HepG2 (cell line): ENCODE measurements at regions not wholly inside any gene's neighbourhood (a gene's known extent, or its start where the extent isn't known, plus 50 kb on each side); places are given as distances from the start of the nearest gene placed in this dataset.

Experiments used
- ATAC-seq: fragments of 200-7000 bp; cut with Tn5 transposase; 3 replicates; pipeline ENCODE4 v1.9.1; 2020; ENCODE audit warnings: mild to moderate bottlenecking, moderate library complexity
- BruUV-seq: library from RNA; stranded (reverse); fragments of 400-500 nt; replicated peaks from 2 replicates; lab custom pipeline; 2021; lab: Mats Ljungman, UMichigan
- CTCF ChIA-PET: fragments of 300-600 bp; formaldehyde crosslinking; extraction: SDS; loops from one replicate; lab custom pipeline; 2021; ENCODE audit warnings: low total read pairs, inconsistent platforms, low intra/inter-chr PET ratio; lab: Yijun Ruan, JAX
- POLR2A ChIA-PET: fragments of 350-600 bp; sonication (Branson Sonifier 250); formaldehyde crosslinking; loops from one replicate; lab custom pipeline; 2020; ENCODE audit warnings: antibody characterized with exemption, inconsistent platforms; lab: Yijun Ruan, JAX
- DNase-seq: peaks from one replicate; pipeline ENCODE4 v3.0.0-alpha.2; 2015; ENCODE audit warnings: low spot score
- FAIRE-seq: peaks from 3 replicates; lab custom pipeline; 2011; peaks lifted over from hg19 to GRCh38; lab: Jason Lieb, UNC
- H2AFZ ChIP-seq: one replicate; pipeline ENCODE4 v1.6.1; 2011; ENCODE audit warnings: low read length, inconsistent platforms
- H3K27ac ChIP-seq: fragments of 300-600 bp; 3 replicates; pipeline ENCODE4 v1.8.0; 2011; ENCODE audit warnings: mixed run types, mild to moderate bottlenecking, mixed read lengths, low read length, inconsistent platforms; ENCODE audit not compliant: insufficient read depth; ENCODE audit errors: extremely low read length
- H3K27me3 ChIP-seq, 2 experiments: fragments of 200-600 bp in 1 of 2; 2 replicates in 1 of 2; 3 replicates in 1 of 2; pipeline versions ENCODE4 v1.6.0 to v1.8.0; 2011; ENCODE audit warnings: low read length in 2 of 2, mild to moderate bottlenecking in 2 of 2, moderate library complexity in 2 of 2, inconsistent platforms in 1 of 2; ENCODE audit not compliant: insufficient read depth in 2 of 2, control insufficient read depth in 1 of 2
- H3K36me3 ChIP-seq, 2 experiments: fragments of 200-600 bp in 1 of 2; replicated peaks in 1 of 2; 2 replicates in 1 of 2; 3 replicates in 1 of 2; pipeline versions ENCODE4 v1.5.1 to v1.8.0; 2011; ENCODE audit warnings: low read length in 2 of 2, inconsistent platforms in 1 of 2; ENCODE audit not compliant: insufficient read depth in 2 of 2, control insufficient read depth in 1 of 2
- H3K4me1 ChIP-seq: 2 replicates; pipeline ENCODE4 v1.5.1; 2012; ENCODE audit warnings: low read length, inconsistent platforms; ENCODE audit not compliant: insufficient read depth
- H3K4me2 ChIP-seq: 2 replicates; pipeline ENCODE4 v1.6.0; 2011; ENCODE audit warnings: low read depth, low read length, inconsistent platforms
- H3K4me3 ChIP-seq, 3 experiments: fragments of 200-600 bp in 1 of 3; sonication (generic), shearing (Covaris generic) in 1 of 3; replicated peaks in 1 of 3; 2 replicates each; pipeline ENCODE4 v1.5.1; 2011 to 2016; ENCODE audit warnings: low read length in 3 of 3, inconsistent platforms in 2 of 3, low read depth in 2 of 3, mild to moderate bottlenecking in 2 of 3, control low read depth in 1 of 3, mixed read lengths in 1 of 3; ENCODE audit not compliant: insufficient read depth in 1 of 3
- H3K79me2 ChIP-seq: one replicate; pipeline ENCODE4 v1.6.1; 2011; ENCODE audit warnings: low read length, inconsistent platforms; ENCODE audit not compliant: insufficient read depth
- H3K9ac ChIP-seq: 2 replicates; pipeline ENCODE4 v1.6.0; 2011; ENCODE audit warnings: mild to moderate bottlenecking, low read depth, low read length, inconsistent platforms; ENCODE audit not compliant: insufficient read depth
- H3K9me3 ChIP-seq: 2 replicates; pipeline ENCODE4 v1.5.1; 2012; ENCODE audit warnings: mild to moderate bottlenecking, low read length
- H4K20me1 ChIP-seq: 2 replicates; pipeline ENCODE4 v1.6.0; 2011; ENCODE audit warnings: inconsistent platforms, mild to moderate bottlenecking, low read length, moderate library complexity; ENCODE audit not compliant: insufficient read depth
- FOSL2 ChIP-seq: sonication (generic); formaldehyde crosslinking; IDR thresholded peaks from 2 replicates; pipeline ENCODE4 v1.4.0; 2020; ENCODE audit warnings: missing genetic modification reagents
- GTF2F1 ChIP-seq: fragments of 150-350 bp; IDR thresholded peaks from 2 replicates; pipeline ENCODE4 v1.6.1; 2014; ENCODE audit warnings: low read length
- HOXA9 ChIP-seq: sonication (generic); formaldehyde crosslinking; IDR thresholded peaks from 2 replicates; pipeline ENCODE4 v1.8.1; 2022; ENCODE audit warnings: missing genetic modification reagents, mild to moderate bottlenecking, moderate library complexity, borderline replicate concordance
- HOXD1 ChIP-seq: sonication (generic); formaldehyde crosslinking; IDR thresholded peaks from 2 replicates; pipeline ENCODE4 v1.5.0; 2020; ENCODE audit warnings: missing genetic modification reagents
- KLF6 ChIP-seq: IDR thresholded peaks from 2 replicates; pipeline ENCODE4 v1.8.0; 2016; ENCODE audit warnings: missing biosample characterization, missing genetic modification reagents
- NR3C1 ChIP-seq: sonication (generic); formaldehyde crosslinking; IDR thresholded peaks from 2 replicates; pipeline ENCODE4 v1.4.0; 2020; ENCODE audit warnings: missing genetic modification reagents
- PPARG ChIP-seq: conservative IDR thresholded peaks from 2 replicates; pipeline ENCODE4 v1.6.1; 2016; ENCODE audit warnings: missing biosample characterization, missing genetic modification reagents
- SSRP1 ChIP-seq: IDR thresholded peaks from 2 replicates; pipeline ENCODE4 v1.6.1; 2016; ENCODE audit warnings: control low read depth
- STAG1 ChIP-seq: sonication (generic); formaldehyde crosslinking; IDR thresholded peaks from 2 replicates; pipeline ENCODE4 v1.4.0; 2020; ENCODE audit warnings: missing genetic modification reagents
- TFDP2 ChIP-seq: sonication (generic); formaldehyde crosslinking; IDR thresholded peaks from 2 replicates; pipeline ENCODE4 v1.4.0; 2020; ENCODE audit warnings: missing genetic modification reagents
- USF2 ChIP-seq, 2 experiments: sonication (generic) in 1 of 2; formaldehyde crosslinking in 1 of 2; IDR thresholded peaks; 2 replicates each; pipeline versions ENCODE4 v1.5.1 to v1.6.1; 2011 to 2020; ENCODE audit warnings: borderline replicate concordance in 1 of 2, low read depth in 1 of 2, low read length in 1 of 2, mild to moderate bottlenecking in 1 of 2, missing genetic modification reagents in 1 of 2, moderate library complexity in 1 of 2
- ZBTB10 ChIP-seq: sonication (generic); formaldehyde crosslinking; IDR thresholded peaks from 2 replicates; pipeline ENCODE4 v1.4.0; 2020; ENCODE audit warnings: missing genetic modification reagents, borderline replicate concordance
- ZMAT3 ChIP-seq: sonication (generic); formaldehyde crosslinking; conservative IDR thresholded peaks from 2 replicates; pipeline ENCODE4 v1.7.0; 2021; ENCODE audit warnings: missing genetic modification reagents
- ZNF260 ChIP-seq: sonication (generic); formaldehyde crosslinking; IDR thresholded peaks from 2 replicates; pipeline ENCODE4 v1.4.0; 2020; ENCODE audit warnings: missing genetic modification reagents, low read depth, mild to moderate bottlenecking, borderline replicate concordance
- ZNF282 ChIP-seq: fragments of 450-650 bp; IDR thresholded peaks from 2 replicates; pipeline ENCODE4 v1.6.1; 2018; ENCODE audit not compliant: partially characterized antibody
- ZNF34 ChIP-seq: sonication (generic); formaldehyde crosslinking; IDR thresholded peaks from 2 replicates; pipeline ENCODE4 v1.4.0; 2020; ENCODE audit warnings: mild to moderate bottlenecking, missing genetic modification reagents, borderline replicate concordance
- ZNF572 ChIP-seq: sonication (generic); formaldehyde crosslinking; IDR thresholded peaks from 2 replicates; pipeline ENCODE4 v1.5.1; 2020; ENCODE audit warnings: mild to moderate bottlenecking, missing genetic modification reagents
- ZNF737 ChIP-seq: sonication (generic); formaldehyde crosslinking; IDR thresholded peaks from 2 replicates; pipeline ENCODE4 v1.5.0; 2020; ENCODE audit warnings: missing genetic modification reagents, mild to moderate bottlenecking, borderline replicate concordance
- ZNF740 ChIP-seq: sonication (generic); formaldehyde crosslinking; IDR thresholded peaks from 2 replicates; pipeline ENCODE4 v1.4.0; 2020; ENCODE audit warnings: missing genetic modification reagents
- ZSCAN12 ChIP-seq: sonication (generic); formaldehyde crosslinking; IDR thresholded peaks from 2 replicates; pipeline ENCODE4 v1.9.0; 2021; ENCODE audit warnings: mild to moderate bottlenecking, missing genetic modification reagents
- WGBS: methylation state at CpG from one replicate; pipeline ENCODE4 v1.1.6; 2017; ENCODE audit warnings: low lambda C conversion rate; 5-methylcytosine and 5-hydroxymethylcytosine counted together
- in situ Hi-C: cut with HindIII; loops from 2 replicates; pipeline ENCODE4 v1.10.0; 2017; ENCODE audit warnings: low pct_unique_long_range_greater_than_20kb; ENCODE audit not compliant: extremely low pct_ligation_motif_present
- intact Hi-C: fragments of 100-400 bp; cut with micrococcal nuclease; formaldehyde crosslinking; loops from one replicate; pipeline ENCODE4 v1.10.0; 2022; ENCODE audit not compliant: unreplicated experiment

GRCh38 chr2:237253046-237253702 is 160.8 kb downstream of the COL6A3 start:
- Histone ChIP-seq H3K36me3 (no peaks in the 10 kb centered on the region), H3K4me3 (no peak overlapping the region), H3K79me2 (no peaks in the 10 kb centered on the region), H3K4me1 (no peaks in the 10 kb centered on the region), H3K9me3 (no peaks in the 10 kb centered on the region), H3K27me3 (peaks cover 0 to 13% of the 10 kb centered on the region in 2 experiments; a peak in 2 of 5 replicates), H3K27ac (no peak overlapping the region), H2AFZ (no peak overlapping the region), H4K20me1 (no peaks in the 10 kb centered on the region), H3K9ac (no peak overlapping the region), H3K4me2 (no peak overlapping the region)
- intact Hi-C loops (no loop called here), in situ Hi-C loops (no loop called here)
- no TSS peak for BruUV-seq
- no peak for ATAC-seq
- no peak for DNase-seq
- TF ChIP-seq SSRP1, result no peak
- no peak for TF ChIP-seq ZNF572
- TF ChIP-seq NR3C1 (CRISPR knock-in tag), result no peak
- no peak for TF ChIP-seq ZBTB10
- TF ChIP-seq ZNF34 (CRISPR knock-in tag), result no peak
- TF ChIP-seq KLF6 (CRISPR knock-in tag), result no peak
- TF ChIP-seq USF2 (IDR thresholded peaks at IDR 0.05; ENCODE audit: low read depth, low read length), result no peak
- no peak for TF ChIP-seq USF2 (CRISPR knock-in tag; IDR thresholded peaks at IDR 0.05; ENCODE audit: borderline replicate concordance)
- no peak for TF ChIP-seq PPARG (CRISPR knock-in tag)
- no peak for TF ChIP-seq ZNF260 (CRISPR knock-in tag)
- no peak for TF ChIP-seq GTF2F1
- TF ChIP-seq HOXD1 (CRISPR knock-in tag), result no peak
- TF ChIP-seq ZSCAN12 (CRISPR knock-in tag), result no peak
- TF ChIP-seq ZNF737 (CRISPR knock-in tag), result no peak
- TF ChIP-seq TFDP2 (CRISPR knock-in tag), result no peak
- TF ChIP-seq ZNF740, result no peak
- TF ChIP-seq HOXA9 (CRISPR knock-in tag), result no peak
- no peak for TF ChIP-seq ZNF282
- TF ChIP-seq STAG1 (CRISPR knock-in tag), result no peak
- no peak for TF ChIP-seq FOSL2 (CRISPR knock-in tag)
- no peak for TF ChIP-seq ZMAT3 (CRISPR knock-in tag)
- POLR2A ChIA-PET, result no interaction called here
- CTCF ChIA-PET, result no interaction called here
- FAIRE-seq, result no peak
- WGBS, result 6% methylated on average over 6 of the region's 6 CpGs
